ENCODE measurements at regions not wholly inside any gene's neighbourhood (a gene's known extent, or its start where the extent isn't known, plus 50 kb on each side); places are given as distances from the start of the nearest gene placed in this dataset.

GRCh38 chr7:152511736-152512135 lies 75.9 kb upstream of the KMT2C start:
- no peak for TF ChIP-seq CTCF (IDR thresholded peaks at IDR 0.05; ENCODE audit: low read length)
- TF ChIP-seq EZH2 (optimal IDR thresholded peaks at IDR 0.05; ENCODE audit: low read depth, low read length) = no peak

Measured in MM.1S (cell line).